GM19455 (cell line): ENCODE measurements at regions not wholly inside any gene's neighbourhood (a gene's known extent, or its start where the extent isn't known, plus 50 kb on each side); places are given as distances from the start of the nearest gene placed in this dataset.

Source experiments
- ATAC-seq: cut with Tn5 transposase; IDR thresholded peaks from one replicate; pipeline ENCODE4 v1.9.1; 2021; ENCODE audit not compliant: unreplicated experiment

GRCh38 chr13:73683746-73684145, 450.5 kb downstream of the KLF12 start:
- ATAC-seq = no peak

GRCh38 chr13:73681779-73682178, 452.4 kb downstream of the KLF12 start:
- ATAC-seq = no peak

GRCh38 chr13:73681015-73681414, 453.2 kb downstream of the KLF12 start:
- no peak for ATAC-seq

- ATAC-seq = no peak
Measured at GRCh38 chr13:73677048-73677601, 457.1 kb downstream of the KLF12 start.

- ATAC-seq = no peak
Measured at GRCh38 chr13:73676550-73677047, 457.6 kb downstream of the KLF12 start.

GRCh38 chr13:73675821-73676220, 458.4 kb downstream of the KLF12 start:
- ATAC-seq = no peak

- no peak for ATAC-seq
Measured at GRCh38 chr13:73674570-73674969, 459.6 kb downstream of the KLF12 start.

GRCh38 chr13:73673931-73674330, 460.3 kb downstream of the KLF12 start:
- ATAC-seq = no peak

GRCh38 chr13:73672492-73672891, 461.7 kb downstream of the KLF12 start:
- ATAC-seq = no peak

- ATAC-seq = no peak
Measured at GRCh38 chr13:73671732-73672131, 462.5 kb downstream of the KLF12 start.

- ATAC-seq = no peak
Measured at GRCh38 chr13:73671011-73671410, 463.2 kb downstream of the KLF12 start.

GRCh38 chr13:73667756-73668155, 466.4 kb downstream of the KLF12 start:
- no peak for ATAC-seq

- no peak for ATAC-seq
Measured at GRCh38 chr13:73665261-73665660, 468.9 kb downstream of the KLF12 start.

- no peak for ATAC-seq
Measured at GRCh38 chr13:73664851-73665250, 469.4 kb downstream of the KLF12 start.

- ATAC-seq = no peak
Measured at GRCh38 chr13:73662833-73663232, 471.4 kb downstream of the KLF12 start.

- ATAC-seq = no peak
Measured at GRCh38 chr13:73661687-73662425, 472.3 kb downstream of the KLF12 start.

GRCh38 chr13:73661066-73661465, 473.1 kb downstream of the KLF12 start:
- ATAC-seq = no peak

- ATAC-seq = no peak
Measured at GRCh38 chr13:73658639-73659038, 475.6 kb downstream of the KLF12 start.

- no peak for ATAC-seq
Measured at GRCh38 chr13:73657821-73658540, 476.2 kb downstream of the KLF12 start.

- ATAC-seq = no peak
Measured at GRCh38 chr13:73656863-73657262, 477.3 kb downstream of the KLF12 start.

GRCh38 chr13:73653688-73654087, 480.5 kb downstream of the KLF12 start:
- ATAC-seq = no peak

- no peak for ATAC-seq
Measured at GRCh38 chr13:73647417-73647816, 486.8 kb downstream of the KLF12 start.
